OCI-LY3 (cell line): ENCODE measurements at regions not wholly inside any gene's neighbourhood (a gene's known extent, or its start where the extent isn't known, plus 50 kb on each side); places are given as distances from the start of the nearest gene placed in this dataset.

ENCODE experiments used
- CTCF ChIP-seq: fragments of 200-600, 300-600 bp; sonication (generic); IDR thresholded peaks from 2 replicates; pipeline ENCODE4 v1.5.1; 2014; ENCODE audit warnings: antibody characterized with exemption, low read length, low read depth
- EZH2phosphoT487 ChIP-seq: fragments of 200-600 bp; shearing (Covaris generic); IDR thresholded peaks from 2 replicates; pipeline ENCODE4 v1.6.1; 2018; ENCODE audit warnings: antibody characterized with exemption, mixed run types, low read depth

- no peak for TF ChIP-seq CTCF
- TF ChIP-seq EZH2phosphoT487 = no peak
These were observed 391.3 kb downstream of the CCSER2 start for GRCh38 chr10:84719687-84720086.
